Stimulated activated naive CD8-positive, alpha-beta T cell treated with anti-CD3 and anti-CD28 coated beads, Interleukin-15, Interleukin-2, amounts not matched to agents 100 U/mL and 50 U/mL, for 24 hours (primary cell): ENCODE measurements at regions not wholly inside any gene's neighbourhood (a gene's known extent, or its start where the extent isn't known, plus 50 kb on each side); places are given as distances from the start of the nearest gene placed in this dataset.
"Not testable (repeated sequence)": the region's sequence is repeated elsewhere in the genome, so short reads cannot be mapped to it uniquely, and the experiment has no call there.

Source experiments
- ATAC-seq: fragments of 150-1000 bp; cut with Tn5 transposase; one replicate; pipeline ENCODE4 v1.10.0; 2021
- DNase-seq: peaks from one replicate; pipeline ENCODE4 v3.0.0; 2021

DNA sequence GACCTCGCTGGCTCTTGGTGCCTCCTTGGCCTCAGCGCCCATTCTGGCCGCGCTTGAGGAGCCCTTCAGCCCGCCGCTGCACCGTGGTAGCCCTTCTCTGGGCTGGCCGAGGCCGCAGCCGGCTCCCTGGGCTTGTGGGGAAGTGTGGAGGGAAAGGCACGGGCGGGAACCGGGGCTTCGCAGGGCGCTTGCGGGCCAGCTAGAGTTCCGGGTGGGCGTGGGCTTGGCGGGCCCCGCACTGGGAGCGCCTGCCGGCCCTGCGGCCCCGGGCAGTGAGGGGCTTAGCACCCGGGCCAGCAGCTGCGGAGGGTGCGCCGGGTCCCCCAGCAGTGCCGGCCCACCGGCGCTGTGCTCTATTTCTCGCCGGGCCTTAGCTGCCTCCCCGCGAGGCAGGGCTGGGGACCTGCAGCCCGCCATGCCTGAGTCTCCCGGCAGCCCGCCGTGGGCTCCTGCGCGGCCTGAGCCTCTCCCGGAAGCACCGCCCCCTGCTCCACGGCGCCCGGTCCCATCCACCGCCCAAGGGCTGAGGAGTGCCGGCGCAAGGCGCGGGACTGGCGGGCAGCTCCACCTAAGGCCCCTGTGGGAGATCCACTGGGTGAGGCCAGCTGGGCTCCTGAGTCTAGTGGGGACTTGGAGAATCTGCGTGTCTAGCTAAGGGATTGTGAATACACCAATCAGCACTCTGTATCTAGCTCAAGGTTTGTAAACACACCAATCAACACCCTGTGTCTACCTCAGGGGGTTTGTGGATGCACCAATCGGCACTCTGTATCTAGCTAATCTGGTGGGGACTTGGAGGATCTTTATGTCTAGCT, 141.1 kb downstream of the SLCO4C1 start:
- not testable (repeated sequence) for ATAC-seq, DNase-seq

DNA sequence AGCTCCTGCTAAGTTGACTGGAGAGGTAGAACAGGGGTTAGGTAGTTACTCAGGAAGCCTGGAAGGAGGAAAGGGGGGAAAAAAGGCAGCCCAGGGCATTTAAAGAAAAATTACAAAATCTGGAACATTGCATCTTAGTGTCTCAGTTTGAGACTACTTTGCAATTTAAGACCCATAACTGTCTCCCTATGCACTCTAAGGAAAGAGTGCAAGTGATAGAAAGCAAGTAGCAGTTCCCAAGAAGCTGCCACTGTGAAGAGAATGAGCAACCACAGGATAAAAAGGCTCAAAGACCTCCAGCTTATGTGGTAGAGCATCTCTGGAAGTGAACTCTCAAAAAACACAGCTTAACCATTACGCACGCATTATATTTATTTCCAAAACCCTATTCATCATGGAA, 141.8 kb downstream of the SLCO4C1 start:
- DNase-seq (no peak), ATAC-seq (no peak)

DNA sequence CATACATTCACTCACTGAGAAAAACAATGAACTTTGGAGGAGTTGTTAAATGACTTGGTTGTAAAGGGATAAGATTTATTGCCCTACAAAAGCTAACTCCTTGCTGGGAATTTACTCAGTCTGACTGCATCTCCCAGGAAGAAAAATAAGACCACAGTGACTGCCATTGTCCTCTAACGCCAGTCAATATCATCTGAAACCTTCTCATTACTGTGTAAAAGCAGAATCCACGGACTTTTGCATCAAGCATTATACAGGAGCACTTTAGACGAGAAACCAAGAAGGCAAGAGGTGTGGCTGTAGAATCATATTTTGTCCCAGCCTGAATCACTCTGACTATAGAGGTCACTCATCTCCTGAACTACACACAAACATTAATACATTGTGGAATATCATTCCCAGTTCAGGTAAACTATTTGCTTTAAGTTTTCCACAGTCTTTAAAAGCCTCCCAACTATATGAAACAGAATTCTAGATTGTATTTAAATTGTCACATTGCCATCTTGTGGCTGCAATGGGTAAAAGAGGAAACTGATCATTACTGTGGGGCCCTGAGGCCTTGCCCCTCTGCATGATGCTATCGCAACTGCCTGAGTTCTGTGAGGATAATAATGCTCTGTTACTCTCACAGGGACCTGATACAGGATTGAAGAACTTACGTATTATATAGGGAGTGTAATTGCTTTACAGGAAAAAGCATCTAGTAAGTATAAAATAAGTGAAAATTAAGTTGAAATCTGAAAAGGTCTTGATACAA, 142.9 kb downstream of the SLCO4C1 start:
- ATAC-seq, result no peak
- no peak for DNase-seq

DNA sequence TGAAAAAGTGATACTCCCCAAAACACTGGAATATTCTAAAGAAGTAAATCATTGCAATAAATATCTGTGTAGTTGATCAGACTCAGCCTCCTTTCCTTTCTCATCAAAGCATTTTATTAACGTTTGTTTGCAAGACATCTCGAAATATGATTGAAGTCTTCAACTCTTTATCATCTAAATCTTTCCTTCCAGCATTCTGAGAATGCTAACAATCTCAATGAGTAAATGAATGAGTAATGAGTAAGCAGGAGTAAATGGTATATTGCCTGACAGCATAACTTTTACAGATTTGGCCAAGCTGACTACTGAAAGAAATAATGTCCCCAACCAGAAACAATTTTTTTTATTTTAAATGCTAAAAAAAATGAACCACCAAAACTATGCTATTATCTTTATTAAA, 157.1 kb downstream of the SLCO4C1 start:
- no peak for ATAC-seq

DNA sequence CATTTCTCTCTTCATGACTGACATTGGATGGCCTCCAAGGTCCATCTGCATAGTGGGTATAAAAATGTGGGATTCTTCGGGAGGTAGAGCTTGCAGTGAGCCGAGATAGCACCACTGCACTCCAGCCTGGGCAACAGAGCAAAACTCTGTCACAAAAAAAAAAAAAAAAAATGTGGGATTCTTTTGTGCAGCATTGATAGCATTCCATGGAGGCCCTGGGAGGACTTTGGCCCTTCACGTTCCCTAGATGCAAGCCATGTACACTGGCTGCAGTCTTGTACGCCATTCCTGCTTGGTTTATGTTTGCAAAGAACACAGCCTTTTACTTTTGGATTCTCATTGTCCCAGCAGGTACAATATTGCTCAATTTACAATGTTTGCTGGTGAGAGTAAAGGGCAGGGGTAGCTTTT, 157.8 kb downstream of the SLCO4C1 start:
- DNase-seq, result no peak

More for the DNA sequence above, 157.1 kb downstream of the SLCO4C1 start:
- DNase-seq, result no peak

DNA sequence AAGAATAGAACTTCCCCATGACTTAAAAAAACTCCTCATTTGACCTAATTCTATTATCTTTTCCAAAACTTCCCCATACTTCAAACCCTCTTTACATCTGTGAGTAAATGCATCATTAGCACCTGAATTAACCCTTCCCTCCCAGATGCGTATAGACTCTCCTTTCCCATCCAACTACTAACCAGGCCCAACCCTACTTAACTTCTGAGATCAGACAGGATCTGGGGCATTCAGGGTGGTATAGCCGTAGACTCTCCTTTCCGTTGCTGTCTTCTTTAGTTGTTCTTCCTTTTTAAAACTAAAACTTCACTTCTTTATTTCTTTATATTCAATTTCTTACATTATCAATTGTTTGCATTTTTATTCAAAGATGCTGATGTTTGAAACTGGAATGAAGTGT, 165.2 kb downstream of the SLCO4C1 start:
- ATAC-seq (no peak), DNase-seq (no peak)

More for the DNA sequence above, 157.8 kb downstream of the SLCO4C1 start:
- ATAC-seq, result no peak

DNA sequence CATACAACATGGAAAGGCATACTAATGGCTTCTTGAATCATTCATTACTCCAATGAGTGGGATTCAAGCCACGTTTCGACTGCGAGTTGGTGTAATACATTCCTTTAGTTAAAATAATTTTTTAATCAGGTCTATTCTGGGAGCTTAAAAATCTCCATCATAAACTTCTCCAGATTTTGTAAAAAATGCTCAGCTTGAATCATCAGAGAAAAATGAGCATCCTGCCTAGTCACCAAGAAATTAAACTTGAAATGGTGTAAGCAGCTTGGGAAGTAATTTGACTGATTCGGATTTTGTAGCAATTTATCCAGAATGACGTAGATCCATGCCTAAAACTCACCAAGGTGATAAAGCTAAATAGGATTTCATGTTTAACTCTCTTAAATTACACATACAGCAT, 165.7 kb downstream of the SLCO4C1 start:
- no peak for DNase-seq
- no peak for ATAC-seq

DNA sequence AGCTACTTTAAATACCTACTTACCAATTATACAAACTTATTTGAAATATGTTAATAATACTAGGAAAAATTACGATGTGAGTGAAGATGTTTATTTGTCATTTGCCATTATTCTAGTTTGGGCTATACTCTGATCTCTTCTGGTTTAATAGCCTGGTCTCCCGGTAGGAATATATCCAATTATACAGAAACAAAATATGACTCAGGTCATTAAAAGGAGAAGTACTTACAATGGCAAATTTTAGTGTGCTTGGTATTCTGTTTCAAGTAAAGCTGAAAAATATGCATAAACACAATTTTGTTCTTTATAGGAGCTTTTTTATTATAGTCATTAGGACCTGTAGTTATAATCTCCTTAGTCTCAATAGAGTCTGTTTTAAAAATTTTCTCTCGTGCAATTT, 176.8 kb downstream of the SLCO4C1 start:
- DNase-seq (no peak), ATAC-seq (no peak)

DNA sequence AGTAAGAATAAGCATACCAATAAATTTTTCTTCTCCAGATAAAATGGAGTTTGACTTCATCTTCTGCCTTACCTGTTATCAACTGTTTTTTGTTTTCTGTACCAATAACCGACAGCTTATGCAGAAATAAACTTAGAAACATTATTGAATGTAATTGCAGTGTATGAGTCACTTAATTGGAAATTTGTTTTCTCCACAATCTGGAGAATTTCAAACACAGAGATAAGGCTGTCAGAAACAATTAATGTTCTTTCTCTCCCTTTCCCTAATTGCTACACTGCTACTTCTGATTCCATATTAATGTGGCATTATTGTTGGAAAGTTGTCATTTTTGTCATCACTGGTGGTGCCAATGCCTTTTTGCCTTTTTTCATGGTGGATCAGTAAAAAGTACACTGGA, 180.3 kb downstream of the SLCO4C1 start:
- no peak for DNase-seq
- ATAC-seq, result no peak

DNA sequence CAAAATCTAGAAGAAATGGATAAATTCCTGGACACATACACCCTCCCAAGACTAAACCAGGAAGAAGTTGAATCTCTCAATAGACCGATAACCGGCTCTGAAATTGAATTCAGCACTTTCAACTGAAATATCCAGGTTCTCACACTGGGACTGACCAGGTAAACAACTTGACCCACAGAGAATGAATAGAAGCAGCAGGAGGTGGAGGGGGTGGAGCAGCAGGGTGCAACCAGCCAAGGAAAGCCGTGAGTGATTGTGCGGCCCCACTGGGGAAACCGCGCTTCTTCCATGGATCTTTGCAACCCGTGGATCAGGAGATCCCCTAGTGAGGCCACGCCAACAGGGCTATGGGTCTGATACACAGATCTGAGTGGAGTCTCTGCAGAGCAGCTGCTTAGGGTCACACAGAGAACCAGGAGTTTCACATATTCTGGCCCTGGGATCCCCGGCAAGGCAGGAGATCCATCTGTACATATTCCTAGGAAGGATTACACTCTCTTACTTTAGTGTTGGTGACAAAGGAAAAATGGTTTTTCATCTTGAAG, 181.5 kb downstream of the SLCO4C1 start:
- ATAC-seq, result no peak
- DNase-seq, result no peak

DNA sequence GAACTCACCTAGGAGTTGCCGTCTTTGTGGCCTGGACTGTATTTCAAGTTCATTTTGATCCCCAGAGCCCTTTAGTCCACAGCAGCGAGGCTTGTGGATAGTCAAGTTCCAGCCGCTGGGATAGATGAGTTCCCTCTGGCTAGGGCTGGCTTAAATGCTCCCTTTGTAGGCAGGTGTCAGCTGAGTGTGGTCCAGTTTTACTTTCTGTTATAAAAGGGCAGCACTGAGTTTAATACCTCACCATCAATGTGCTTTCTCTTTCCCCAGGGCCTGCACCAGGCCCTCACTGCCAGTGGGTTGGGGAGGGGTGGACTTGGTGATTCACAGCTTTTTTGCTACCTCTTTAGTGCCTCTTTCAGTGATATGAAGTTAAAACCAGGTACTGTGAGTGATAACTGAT, 188.2 kb downstream of the SLCO4C1 start:
- no peak for ATAC-seq
- DNase-seq, result no peak

DNA sequence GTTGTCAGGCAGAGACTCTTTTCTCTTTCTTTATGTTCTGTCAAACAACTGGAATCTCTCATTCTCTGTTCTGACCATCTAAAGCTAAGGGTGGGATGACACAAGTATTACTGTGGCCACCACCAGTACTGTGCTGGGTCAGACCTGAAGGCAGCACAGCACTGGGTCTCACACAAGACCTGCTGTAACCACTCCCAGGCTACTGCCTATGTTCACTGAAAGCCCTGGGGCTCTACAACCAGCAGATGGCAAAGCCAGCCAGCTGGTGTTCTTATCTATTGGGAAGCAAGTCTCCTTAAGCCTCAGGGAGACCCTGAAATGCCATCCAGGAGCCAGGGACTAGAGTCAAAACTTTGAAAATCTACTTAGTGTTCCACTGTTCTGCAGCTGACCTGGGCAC, 189.5 kb downstream of the SLCO4C1 start:
- DNase-seq (no peak), ATAC-seq (no peak)

DNA sequence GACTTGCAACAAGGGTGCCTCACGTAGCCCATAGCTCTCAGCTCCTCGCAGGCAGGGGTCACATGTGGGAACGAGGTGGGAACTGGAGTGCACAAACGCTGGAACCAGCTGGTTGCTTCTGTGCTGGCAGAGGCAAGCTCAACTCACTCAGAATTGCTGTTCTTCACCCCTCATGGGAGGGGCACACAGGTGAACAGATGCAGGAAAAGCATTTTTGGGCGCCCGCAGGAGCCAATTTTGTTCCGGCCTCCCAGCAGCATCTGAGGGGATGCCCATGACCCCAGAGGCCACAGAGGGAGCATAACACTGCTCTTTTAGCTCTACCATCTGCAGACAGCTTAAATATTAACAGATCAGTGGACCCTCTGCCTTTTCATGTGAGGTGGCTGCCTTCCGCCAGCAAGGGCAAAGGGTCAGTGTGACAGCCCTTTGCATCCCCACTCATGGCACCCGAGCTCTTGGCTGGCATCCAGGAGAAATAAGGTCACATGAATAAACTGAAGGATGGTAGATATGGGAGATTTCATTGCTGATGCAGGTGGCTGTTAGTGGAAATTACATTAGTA, 196.2 kb downstream of the SLCO4C1 start:
- no peak for DNase-seq

DNA sequence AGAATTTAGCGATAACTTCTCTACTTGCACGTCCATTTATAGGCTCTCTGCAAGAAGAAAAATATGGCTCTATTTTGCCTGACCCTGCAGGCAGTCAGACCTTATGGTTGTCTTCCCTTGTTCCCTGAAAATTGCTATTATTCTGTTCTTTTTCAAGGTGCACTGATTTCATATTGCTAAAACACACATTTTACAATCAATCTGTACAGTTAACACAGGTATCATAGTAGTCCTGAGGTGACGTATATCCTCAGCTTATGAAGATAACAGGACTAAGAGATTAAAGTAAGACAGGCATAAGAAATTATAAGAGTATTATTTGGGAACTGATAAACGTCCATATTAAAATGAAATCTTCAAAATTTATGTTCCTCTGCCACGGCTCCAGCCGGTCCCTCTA, 197.0 kb downstream of the SLCO4C1 start:
- not testable (repeated sequence) for ATAC-seq, DNase-seq

More for the DNA sequence above, 196.2 kb downstream of the SLCO4C1 start:
- no peak for ATAC-seq

DNA sequence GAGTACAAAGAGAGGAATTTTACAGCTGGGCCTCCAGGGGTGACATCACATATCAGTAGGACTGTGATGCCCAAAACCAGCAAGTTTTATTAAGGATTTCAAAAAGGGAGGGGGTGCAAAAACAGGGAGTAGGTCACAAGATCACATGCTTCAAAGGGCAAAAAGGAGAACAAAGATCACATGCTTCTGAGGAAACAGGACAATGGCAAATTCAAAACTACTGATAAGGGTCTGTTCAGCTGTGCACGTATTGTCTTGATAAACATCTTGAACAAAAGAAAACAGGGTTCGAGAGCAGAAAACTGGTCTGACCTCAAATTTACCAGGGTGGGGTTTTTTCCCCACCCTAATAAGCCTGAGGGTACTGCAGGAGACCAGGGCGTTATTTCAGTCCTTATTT, 197.5 kb downstream of the SLCO4C1 start:
- ATAC-seq, DNase-seq: not testable (repeated sequence)

DNA sequence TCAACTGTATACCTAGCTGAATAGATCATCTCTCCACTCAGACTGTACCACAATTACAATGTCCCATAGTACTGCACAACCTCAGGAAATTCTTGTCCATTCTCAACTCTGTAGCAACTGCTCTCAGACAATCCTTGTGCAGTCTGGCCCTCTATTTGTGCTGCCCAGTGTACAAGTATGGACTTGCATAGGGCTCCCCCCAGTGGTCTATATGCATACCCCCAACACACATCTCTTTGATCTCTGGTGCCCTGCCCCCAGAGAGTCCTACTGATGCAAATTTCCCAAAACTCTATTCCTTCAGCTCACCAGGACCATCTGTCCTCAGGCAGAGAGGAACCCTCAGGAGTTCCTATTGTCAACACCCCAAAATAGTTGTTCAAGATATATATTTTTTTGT, 205.3 kb downstream of the SLCO4C1 start:
- ATAC-seq (peak; percentile 72), DNase-seq (no peak)

DNA sequence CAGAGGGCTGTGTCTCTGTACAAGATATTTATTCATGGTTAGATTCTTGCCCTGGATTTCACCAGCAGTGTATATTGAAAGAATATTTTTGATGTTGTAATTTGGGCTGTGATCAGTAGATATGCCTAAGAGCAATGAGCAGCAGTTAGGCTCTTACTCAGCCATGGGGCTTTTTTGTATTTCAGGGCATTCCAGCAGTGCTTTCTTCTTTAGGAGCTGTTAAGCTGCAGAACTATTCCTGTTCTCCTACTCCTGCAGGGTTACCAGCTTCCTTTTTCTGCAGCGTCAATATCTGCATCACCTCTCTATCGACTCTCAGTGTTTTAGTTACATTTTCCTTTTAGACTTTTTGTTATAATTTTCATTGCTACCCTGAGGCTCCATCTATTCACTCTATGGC, 206.2 kb downstream of the SLCO4C1 start:
- DNase-seq, result no peak
- ATAC-seq, result no peak

DNA sequence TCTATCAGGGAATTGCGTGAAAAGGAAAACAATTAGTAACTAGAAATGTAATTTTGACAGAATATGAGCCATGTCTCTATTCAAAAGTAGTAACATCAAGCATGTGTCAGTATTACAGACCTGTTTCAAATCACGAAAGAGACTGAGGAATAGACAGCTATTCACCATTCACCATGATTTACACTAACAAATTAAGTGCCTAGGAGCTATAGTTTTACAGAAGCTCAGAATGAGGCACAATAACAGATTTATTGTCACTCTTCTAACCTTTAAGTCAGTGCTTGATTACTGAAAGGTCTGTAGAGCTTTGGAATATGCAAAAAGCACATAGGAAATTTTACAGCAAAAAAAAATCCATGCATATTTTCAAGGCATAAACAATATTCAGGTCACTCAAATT, 208.2 kb downstream of the SLCO4C1 start:
- DNase-seq (no peak), ATAC-seq (no peak)

DNA sequence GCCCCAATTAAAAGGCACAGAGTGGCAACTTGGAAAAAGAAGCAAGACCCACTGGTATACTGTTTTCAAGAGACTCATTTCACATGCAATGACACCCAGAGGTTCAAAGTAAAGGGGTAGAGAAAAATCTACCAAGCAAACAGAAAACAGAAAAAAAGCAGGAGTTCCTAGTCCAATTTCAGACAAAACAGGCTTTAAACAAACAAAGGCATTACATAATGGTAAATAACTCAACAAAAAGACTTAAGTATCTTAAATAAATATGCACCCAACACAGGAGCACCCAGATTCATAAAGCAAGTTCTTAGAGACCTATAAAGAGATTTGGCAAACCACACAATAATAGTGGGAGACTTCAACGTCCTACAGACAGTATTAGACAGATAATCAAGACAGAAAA, 215.8 kb downstream of the SLCO4C1 start:
- DNase-seq, result no peak

DNA sequence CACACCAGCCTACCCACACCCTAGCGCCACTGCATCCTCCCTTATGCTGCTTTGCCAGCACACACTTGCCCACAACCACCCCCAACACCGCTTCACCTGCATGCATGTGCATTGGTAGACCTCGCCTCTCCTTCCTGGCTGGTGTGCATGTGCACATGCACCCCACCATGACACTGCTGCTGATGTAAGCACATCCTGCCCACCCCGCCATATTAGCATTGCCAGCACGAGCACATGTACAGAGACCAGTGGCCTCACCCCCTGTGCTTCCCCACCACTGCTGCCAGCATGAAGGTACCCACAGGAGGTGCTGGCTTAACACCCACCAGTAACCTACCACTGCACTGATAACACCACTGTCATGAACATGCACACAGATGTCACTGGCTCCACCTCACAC, 218.2 kb downstream of the SLCO4C1 start:
- ATAC-seq, result no peak
- no peak for DNase-seq

More for the DNA sequence above, 215.8 kb downstream of the SLCO4C1 start:
- no peak for ATAC-seq

DNA sequence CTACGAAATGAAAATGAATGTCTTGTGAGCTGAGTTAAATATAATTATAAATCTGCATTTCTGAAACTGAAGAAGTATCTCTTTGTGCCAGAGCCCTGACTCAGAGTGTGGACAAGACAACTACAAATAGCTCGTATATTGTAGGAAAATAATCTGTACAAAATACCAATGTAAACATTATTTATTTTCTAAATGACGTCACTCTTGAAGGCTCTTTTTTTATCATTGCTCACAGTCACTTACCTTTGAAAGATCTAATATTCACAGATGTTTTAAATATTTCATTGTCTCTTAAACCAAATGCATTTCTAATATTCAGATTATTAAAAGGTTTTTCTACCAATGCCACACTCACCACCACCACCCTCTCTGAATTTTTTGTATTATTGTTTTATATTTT, 226.1 kb downstream of the SLCO4C1 start:
- DNase-seq (no peak), ATAC-seq (no peak)

DNA sequence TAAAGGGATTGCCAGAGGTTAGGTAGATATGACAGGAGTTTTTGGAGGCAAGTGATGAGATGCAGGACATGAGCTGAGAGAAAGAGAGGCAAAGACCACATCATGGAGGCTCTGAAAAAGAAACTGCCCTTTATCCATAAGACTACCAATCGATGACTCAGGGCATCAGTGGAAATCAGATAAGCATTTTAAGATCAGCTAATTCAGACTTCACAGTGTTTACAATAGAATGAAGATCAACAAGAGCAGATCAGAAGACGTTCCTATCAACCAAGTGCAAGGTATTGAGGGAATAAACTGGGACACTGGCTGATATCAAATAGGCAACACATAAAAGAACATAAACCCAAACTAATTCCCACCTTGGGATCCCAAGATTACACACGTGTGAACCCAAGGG, 227.2 kb downstream of the SLCO4C1 start:
- ATAC-seq (no peak), DNase-seq (no peak)

DNA sequence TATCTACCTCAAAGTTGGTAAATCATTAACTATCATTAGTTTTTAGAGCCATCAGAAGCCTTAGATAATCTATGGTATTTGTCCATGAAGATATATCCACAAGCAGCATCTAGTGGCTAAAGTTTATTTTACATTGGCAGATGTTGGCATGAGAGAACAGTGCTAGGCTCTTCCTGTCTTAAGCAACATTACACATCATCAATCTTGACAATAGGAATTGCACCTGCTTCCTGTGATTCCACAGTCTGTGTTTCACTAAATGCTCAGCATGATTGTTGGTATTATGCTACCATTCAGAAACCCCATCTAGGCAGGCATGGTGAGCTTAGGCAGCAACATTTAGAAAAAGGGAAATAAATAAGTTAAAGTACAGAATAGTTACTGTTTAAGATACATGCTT, 246.6 kb downstream of the SLCO4C1 start:
- DNase-seq, result no peak
- no peak for ATAC-seq
